Kidney epithelial cell (primary cell): ENCODE measurements at regions not wholly inside any gene's neighbourhood (a gene's known extent, or its start where the extent isn't known, plus 50 kb on each side); places are given as distances from the start of the nearest gene placed in this dataset.

Experiments used
- DNase-seq: peaks from one replicate; pipeline ENCODE4 v3.0.0-alpha.2; 2010; ENCODE audit warnings: low read depth
- H3K27me3 ChIP-seq: 2 replicates; pipeline ENCODE4 v1.6.0; 2011; ENCODE audit warnings: low read length; ENCODE audit not compliant: control insufficient read depth, insufficient read depth
- H3K36me3 ChIP-seq: 2 replicates; pipeline ENCODE4 v1.5.1; 2011; ENCODE audit warnings: low read length; ENCODE audit not compliant: control insufficient read depth, insufficient read depth
- H3K4me3 ChIP-seq: 2 replicates; pipeline ENCODE4 v1.5.1; 2011; ENCODE audit warnings: low read depth, mild to moderate bottlenecking, control low read depth, low read length
- CTCF ChIP-seq: IDR thresholded peaks from 2 replicates; pipeline ENCODE4 v1.5.1; 2011; ENCODE audit warnings: mild to moderate bottlenecking, moderate library complexity, low read length, control low read depth, inconsistent platforms; ENCODE audit not compliant: insufficient read depth, poor library complexity, severe bottlenecking

DNA sequence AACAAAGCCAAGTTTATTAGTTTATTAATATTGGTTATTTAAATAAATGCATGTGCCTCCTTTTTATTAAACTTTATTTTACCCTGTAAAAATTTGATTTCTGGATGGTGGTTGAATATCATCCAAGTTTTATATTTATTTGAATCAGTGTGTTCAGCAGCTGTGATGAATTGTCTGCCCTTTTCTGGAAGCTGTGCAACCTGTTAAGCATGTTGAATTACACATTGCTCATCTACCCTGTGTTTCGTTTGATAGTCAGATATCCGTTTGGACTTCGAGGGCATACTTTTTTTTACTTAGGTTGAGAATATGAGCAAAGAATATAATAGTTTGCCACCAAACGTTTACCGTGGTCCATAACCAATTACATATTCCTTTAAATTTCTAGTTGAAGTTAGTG is 95.8 kb upstream of the TENM3 start:
- Histone ChIP-seq H3K36me3 (no peaks in the 10 kb centered on the region), H3K27me3 (peaks cover under 1% of the 10 kb centered on the region), H3K4me3 (no peak overlapping the region)
- no peak for TF ChIP-seq CTCF
- no peak for DNase-seq

DNA sequence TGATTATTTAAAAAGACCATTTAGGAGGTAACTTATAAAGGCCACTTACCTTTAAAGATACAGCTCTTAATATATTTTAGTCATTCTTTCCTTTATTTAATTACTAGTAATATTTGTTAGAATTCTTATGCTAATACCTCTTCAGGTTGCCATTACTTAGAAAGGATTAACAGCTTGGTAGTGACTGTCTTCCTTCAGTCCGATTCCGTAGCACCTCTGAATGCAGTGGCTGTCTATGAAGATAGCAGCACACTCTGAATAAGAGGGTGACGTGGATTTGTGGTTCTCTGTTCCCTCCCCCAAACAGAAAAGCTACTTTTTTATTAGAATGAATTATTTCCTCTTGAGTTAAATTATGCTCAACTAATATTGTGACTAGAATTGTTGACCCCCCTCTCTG is 92.6 kb upstream of the TENM3 start:
- H3K4me3 ChIP-seq: no peak overlapping the region
- no peaks in the 10 kb centered on the region for H3K36me3 ChIP-seq
- no peak for TF ChIP-seq CTCF
- DNase-seq: no peak
- H3K27me3 ChIP-seq: no peaks in the 10 kb centered on the region

GRCh38 chr4:182155806-182156205 is 87.4 kb upstream of the TENM3 start:
- Histone ChIP-seq H3K4me3 (no peak overlapping the region), H3K36me3 (no peaks in the 10 kb centered on the region), H3K27me3 (no peaks in the 10 kb centered on the region)
- DNase-seq: no peak
- TF ChIP-seq CTCF: no peak

DNA sequence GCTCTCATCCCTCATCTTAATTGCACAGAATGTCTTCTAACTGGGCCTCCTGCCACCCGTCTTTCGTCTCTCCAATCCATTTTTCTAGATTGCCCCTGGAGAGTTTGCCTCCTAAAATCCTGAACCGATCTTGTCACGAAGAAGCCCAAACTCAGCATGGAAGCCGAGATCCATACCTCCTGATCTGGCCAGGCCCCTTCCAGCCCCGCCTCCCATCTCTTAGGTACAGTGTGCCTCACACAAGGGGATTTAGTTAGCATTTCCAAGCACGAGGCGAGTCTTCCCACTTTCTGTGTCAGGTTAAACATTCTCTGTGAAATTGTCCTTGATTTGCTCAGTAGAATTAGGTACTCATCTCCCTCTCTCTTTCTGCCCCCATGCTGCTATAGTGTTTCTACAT is 80.0 kb upstream of the TENM3 start:
- no peak overlapping the region for H3K4me3 ChIP-seq
- H3K27me3 ChIP-seq: no peaks in the 10 kb centered on the region
- no peak for TF ChIP-seq CTCF
- DNase-seq: no peak
- H3K36me3 ChIP-seq: no peaks in the 10 kb centered on the region

GRCh38 chr4:182169572-182169971 is 73.6 kb upstream of the TENM3 start:
- Histone ChIP-seq H3K27me3 (no peaks in the 10 kb centered on the region), H3K4me3 (no peak overlapping the region), H3K36me3 (no peaks in the 10 kb centered on the region)
- no peak for TF ChIP-seq CTCF
- no peak for DNase-seq

- no peaks in the 10 kb centered on the region for H3K36me3 ChIP-seq
- H3K27me3 ChIP-seq: no peaks in the 10 kb centered on the region
- no peak for TF ChIP-seq CTCF
- no peak overlapping the region for H3K4me3 ChIP-seq
- DNase-seq: no peak
These were observed 73.2 kb upstream of the TENM3 start for GRCh38 chr4:182169987-182170386.
